Vagina (tissue), 2 donors: ENCODE measurements at regions not wholly inside any gene's neighbourhood (a gene's known extent, or its start where the extent isn't known, plus 50 kb on each side); places are given as distances from the start of the nearest gene placed in this dataset.
A peak's percentile ranks its signal among the peaks of the same experiment; 100 is the strongest.

Experiments used
- DNase-seq, 2 donors: peaks; one replicate each; pipeline ENCODE4 v3.0.0-alpha.2; 2017; ENCODE audit errors: extremely low spot score in 2 of 2
- H3K27ac ChIP-seq: fragments of 200-600 bp; sonication (generic); one replicate; pipeline ENCODE4 v1.5.1; 2019
- H3K27me3 ChIP-seq: fragments of 200-600 bp; sonication (generic); one replicate; pipeline ENCODE4 v1.5.1; 2019
- H3K36me3 ChIP-seq, 2 donors: fragments of 200-600 bp; sonication (generic); one replicate each; pipeline ENCODE4 v1.5.1; 2017 to 2019
- H3K4me1 ChIP-seq: fragments of 200-600 bp; sonication (generic); one replicate; pipeline ENCODE4 v1.5.1; 2019
- H3K4me3 ChIP-seq, 2 donors: fragments of 200-600 bp; sonication (generic); 1 replicate in 1 of 2; 2 replicates in 1 of 2; pipeline ENCODE4 v1.5.1; 2016 to 2019
- H3K9me3 ChIP-seq: fragments of 200-600 bp; sonication (generic); one replicate; pipeline ENCODE4 v1.5.1; 2019
- POLR2A ChIP-seq, 2 donors: fragments of 450-650 bp; IDR thresholded peaks; one replicate each; pipeline ENCODE4 v1.6.1; 2017; ENCODE audit warnings: antibody characterized with exemption in 2 of 2, mild to moderate bottlenecking in 2 of 2, moderate library complexity in 2 of 2
- POLR2AphosphoS5 ChIP-seq, 2 donors: sonication (generic); formaldehyde crosslinking; IDR thresholded peaks; one replicate each; pipeline ENCODE4 v1.9.0; 2017; ENCODE audit warnings: antibody characterized with exemption in 2 of 2, mild to moderate bottlenecking in 2 of 2, low read depth in 1 of 2; ENCODE audit not compliant: insufficient read depth in 1 of 2
- intact Hi-C: fragments of 100-400 bp; cut with DNase I; formaldehyde crosslinking; loops from one replicate; pipeline ENCODE4 v1.15.1; 2023
- TF ChIP-seq, protein P1 (sequence below), 3 experiments: fragments of 450-650 bp in 2 of 3; fragments of 200-600 bp in 1 of 3; sonication (generic) in 1 of 3; IDR thresholded peaks; one replicate each; pipeline ENCODE4 v1.5.1; 2017 to 2019; ENCODE audit warnings: antibody characterized with exemption in 3 of 3, mild to moderate bottlenecking in 2 of 3, moderate library complexity in 2 of 3

DNA sequence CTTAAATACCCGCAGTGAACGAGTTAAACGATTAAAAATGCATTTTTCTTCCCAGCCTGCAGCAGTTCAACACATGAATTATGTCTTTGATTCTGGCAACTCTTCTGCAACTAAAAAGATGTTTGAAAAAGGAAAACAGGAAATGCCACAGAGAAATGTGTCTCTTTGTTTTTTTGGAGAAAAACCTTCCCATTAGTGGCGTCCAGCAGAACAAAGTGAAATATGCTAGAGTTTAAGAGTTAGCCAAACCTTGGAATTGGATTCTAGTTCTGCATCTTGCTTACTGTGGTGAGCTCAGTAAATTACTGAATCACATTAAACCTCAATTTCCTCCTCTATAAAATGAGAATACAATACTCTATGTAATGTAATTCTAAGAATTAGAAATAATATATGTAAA is 900.2 kb upstream of the ACVR2A start:
- intact Hi-C loops: no loop called here
- H3K9me3 ChIP-seq: no peaks in the 10 kb centered on the region
- H3K27ac ChIP-seq: no peak overlapping the region
- H3K4me1 ChIP-seq: peaks cover 10% of the 10 kb centered on the region
- TF ChIP-seq POLR2AphosphoS5 (IDR thresholded peaks at IDR 0.05; ENCODE audit: insufficient read depth in 1 of 2, low read depth in 1 of 2) (no peak), POLR2A (IDR thresholded peaks at IDR 0.05) (no peak)
- TF ChIP-seq, protein P1, sequence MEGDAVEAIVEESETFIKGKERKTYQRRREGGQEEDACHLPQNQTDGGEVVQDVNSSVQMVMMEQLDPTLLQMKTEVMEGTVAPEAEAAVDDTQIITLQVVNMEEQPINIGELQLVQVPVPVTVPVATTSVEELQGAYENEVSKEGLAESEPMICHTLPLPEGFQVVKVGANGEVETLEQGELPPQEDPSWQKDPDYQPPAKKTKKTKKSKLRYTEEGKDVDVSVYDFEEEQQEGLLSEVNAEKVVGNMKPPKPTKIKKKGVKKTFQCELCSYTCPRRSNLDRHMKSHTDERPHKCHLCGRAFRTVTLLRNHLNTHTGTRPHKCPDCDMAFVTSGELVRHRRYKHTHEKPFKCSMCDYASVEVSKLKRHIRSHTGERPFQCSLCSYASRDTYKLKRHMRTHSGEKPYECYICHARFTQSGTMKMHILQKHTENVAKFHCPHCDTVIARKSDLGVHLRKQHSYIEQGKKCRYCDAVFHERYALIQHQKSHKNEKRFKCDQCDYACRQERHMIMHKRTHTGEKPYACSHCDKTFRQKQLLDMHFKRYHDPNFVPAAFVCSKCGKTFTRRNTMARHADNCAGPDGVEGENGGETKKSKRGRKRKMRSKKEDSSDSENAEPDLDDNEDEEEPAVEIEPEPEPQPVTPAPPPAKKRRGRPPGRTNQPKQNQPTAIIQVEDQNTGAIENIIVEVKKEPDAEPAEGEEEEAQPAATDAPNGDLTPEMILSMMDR (IDR thresholded peaks at IDR 0.05): no peak
- no peak overlapping the region for H3K4me3 ChIP-seq
- no peaks in the 10 kb centered on the region for H3K27me3 ChIP-seq
- no peak for DNase-seq
- H3K36me3 ChIP-seq: no peaks in the 10 kb centered on the region

GRCh38 chr2:146939991-146940685 is 904.7 kb upstream of the ACVR2A start:
- Histone ChIP-seq H3K4me1 (peaks cover 14% of the 10 kb centered on the region), H3K9me3 (no peaks in the 10 kb centered on the region), H3K4me3 (no peak overlapping the region), H3K27me3 (no peaks in the 10 kb centered on the region), H3K27ac (no peak overlapping the region), H3K36me3 (no peaks in the 10 kb centered on the region)
- no peak for TF ChIP-seq POLR2AphosphoS5 (IDR thresholded peaks at IDR 0.05; ENCODE audit: insufficient read depth in 1 of 2, low read depth in 1 of 2)
- no peak for TF ChIP-seq POLR2A (IDR thresholded peaks at IDR 0.05)
- TF ChIP-seq, protein P1 (IDR thresholded peaks at IDR 0.05): no peak
- intact Hi-C loops: no loop called here
- DNase-seq: no peak

DNA sequence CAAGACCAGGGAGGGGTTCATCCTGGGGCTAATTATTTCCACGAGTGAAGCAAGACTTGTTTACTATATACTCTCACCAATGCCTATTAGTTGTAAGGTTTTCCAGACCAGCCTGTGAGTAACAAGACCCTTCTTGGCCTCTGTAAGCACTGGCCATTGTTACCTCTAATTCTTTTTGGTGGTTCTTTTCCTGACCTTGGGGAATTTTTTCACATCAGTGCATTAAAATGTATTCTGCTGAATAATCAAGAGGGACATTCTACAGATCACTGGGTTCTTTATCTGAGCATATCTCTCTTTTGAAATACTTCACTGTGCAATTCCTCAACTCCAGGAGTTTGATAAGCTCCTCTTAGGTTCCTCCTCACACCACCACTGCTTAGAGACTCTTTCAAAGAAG is 909.9 kb upstream of the ACVR2A start:
- TF ChIP-seq, protein P1 (IDR thresholded peaks at IDR 0.05): no peak
- Histone ChIP-seq H3K9me3 (peaks cover 3% of the 10 kb centered on the region), H3K4me3 (no peak overlapping the region), H3K27me3 (no peaks in the 10 kb centered on the region), H3K36me3 (no peaks in the 10 kb centered on the region), H3K4me1 (peaks cover 7% of the 10 kb centered on the region), H3K27ac (no peak overlapping the region)
- intact Hi-C loops: no loop called here
- no peak for DNase-seq

GRCh38 chr2:146931109-146931508 is 913.7 kb upstream of the ACVR2A start:
- no peak overlapping the region for H3K27ac ChIP-seq
- TF ChIP-seq, protein P1 (IDR thresholded peaks at IDR 0.05): no peak
- no peak for TF ChIP-seq POLR2A (IDR thresholded peaks at IDR 0.05)
- TF ChIP-seq POLR2AphosphoS5 (IDR thresholded peaks at IDR 0.05; ENCODE audit: insufficient read depth in 1 of 2, low read depth in 1 of 2): no peak
- DNase-seq: no peak
- H3K27me3 ChIP-seq: no peaks in the 10 kb centered on the region
- no peaks in the 10 kb centered on the region for H3K36me3 ChIP-seq
- intact Hi-C loops: no loop called here
- no peaks in the 10 kb centered on the region for H3K4me1 ChIP-seq
- peaks cover 3% of the 10 kb centered on the region for H3K9me3 ChIP-seq
- H3K4me3 ChIP-seq: no peak overlapping the region

DNA sequence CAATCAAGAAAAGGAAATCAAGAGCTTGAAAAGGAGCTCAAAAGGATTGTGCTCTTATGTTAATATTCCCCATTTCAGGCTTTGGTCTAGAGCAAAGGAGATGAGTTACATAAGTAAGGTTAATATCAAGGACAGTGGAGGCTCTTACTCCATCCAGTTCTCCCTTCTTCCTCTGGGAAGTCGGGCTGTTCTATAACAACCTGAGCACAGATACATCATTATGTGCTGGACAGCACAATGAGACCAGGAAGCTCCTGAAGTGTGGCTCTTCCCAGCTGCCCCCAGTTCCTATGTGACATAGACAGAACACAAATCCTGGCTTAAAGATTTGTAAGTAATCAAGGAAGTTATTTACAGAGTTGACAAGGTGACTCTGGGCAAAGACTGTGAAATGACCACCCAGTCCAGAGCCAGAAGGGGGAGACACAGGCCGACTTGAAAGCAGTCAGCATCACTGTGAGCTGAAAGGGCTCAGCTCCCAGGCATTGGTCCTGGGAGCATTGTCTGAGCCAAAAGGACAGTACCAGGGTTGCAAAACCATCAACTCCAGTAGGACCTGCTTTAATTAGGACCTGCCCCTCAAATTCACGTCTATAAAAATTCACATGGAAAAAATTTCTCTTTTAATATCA is 917.6 kb upstream of the ACVR2A start:
- intact Hi-C loops: no loop called here
- H3K4me1 ChIP-seq: no peaks in the 10 kb centered on the region
- no peaks in the 10 kb centered on the region for H3K27me3 ChIP-seq
- no peaks in the 10 kb centered on the region for H3K36me3 ChIP-seq
- TF ChIP-seq POLR2A (IDR thresholded peaks at IDR 0.05) (no peak), POLR2AphosphoS5 (IDR thresholded peaks at IDR 0.05; ENCODE audit: insufficient read depth in 1 of 2, low read depth in 1 of 2) (no peak)
- TF ChIP-seq, protein P1 (IDR thresholded peaks at IDR 0.05): peak in 2 of 3 experiments; percentile 10 to 56
- H3K27ac ChIP-seq: no peak overlapping the region
- DNase-seq: no peak
- no peaks in the 10 kb centered on the region for H3K9me3 ChIP-seq
- no peak overlapping the region for H3K4me3 ChIP-seq
